IPS-NIHi11 (cell line): ENCODE measurements at regions not wholly inside any gene's neighbourhood (a gene's known extent, or its start where the extent isn't known, plus 50 kb on each side); places are given as distances from the start of the nearest gene placed in this dataset.

Source experiments
- DNase-seq: peaks from one replicate; pipeline ENCODE4 v3.0.0; 2012; ENCODE audit warnings: mixed read lengths, low spot score

DNA sequence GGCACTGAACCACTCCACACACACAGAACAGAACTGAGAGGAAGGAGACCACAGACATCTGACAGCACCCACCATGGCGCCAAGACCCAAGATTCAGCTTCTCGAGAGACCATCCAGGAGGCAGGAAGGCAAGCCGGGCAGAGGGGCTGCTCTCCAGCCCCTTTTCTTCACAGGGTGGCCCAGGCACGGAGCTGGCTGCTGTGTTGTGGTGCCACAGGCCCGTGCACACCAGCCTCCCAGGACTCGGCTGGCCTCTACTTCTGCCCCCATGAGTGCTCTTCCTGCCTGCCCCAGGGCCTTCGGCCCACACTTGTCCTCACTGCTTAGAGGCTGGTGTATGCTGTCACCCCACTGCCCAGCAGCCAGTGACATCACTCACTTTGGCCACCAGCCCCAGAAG lies 547.6 kb upstream of the RAB6C start:
- DNase-seq: no peak

DNA sequence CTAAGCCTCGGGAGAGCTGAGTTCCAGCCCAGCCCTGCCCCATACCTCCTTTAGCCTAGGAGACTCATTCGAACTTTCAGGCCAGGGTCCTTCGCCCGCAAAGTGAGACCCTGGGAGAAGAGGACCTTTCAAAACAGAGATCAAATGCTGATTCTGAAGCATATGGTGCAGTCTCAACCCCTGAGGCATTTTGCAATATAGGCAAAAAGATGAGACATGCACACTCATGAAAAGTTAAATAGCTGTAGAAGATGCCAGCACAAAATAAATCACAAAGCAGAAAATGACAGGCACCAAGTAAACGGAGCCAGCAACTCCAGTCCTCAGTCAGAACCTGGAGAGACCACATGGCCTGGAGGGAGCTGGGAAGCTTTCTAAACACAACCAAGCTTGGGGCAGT lies 542.7 kb upstream of the RAB6C start:
- DNase-seq: no peak

DNA sequence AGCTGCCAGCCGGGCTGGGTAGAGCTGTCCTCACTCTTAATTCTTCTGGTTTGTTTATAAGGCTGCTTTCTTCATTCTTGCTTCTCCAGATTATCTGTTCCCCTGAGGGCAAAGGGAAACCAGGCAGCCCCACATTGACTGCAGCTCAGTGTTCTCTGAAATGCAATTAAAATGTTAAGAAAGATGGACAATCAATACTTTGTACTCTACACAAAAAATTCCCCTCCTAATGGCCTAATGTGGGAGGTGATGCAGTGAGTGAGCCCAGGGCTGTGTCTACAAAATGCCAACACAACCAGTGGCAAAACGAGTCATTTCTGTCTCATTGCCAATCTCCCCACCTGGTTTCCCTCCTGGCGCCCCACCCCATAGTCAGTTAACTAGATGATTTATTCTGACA lies 541.7 kb upstream of the RAB6C start:
- DNase-seq: no peak

- no peak for DNase-seq
These were observed 540.9 kb upstream of the RAB6C start for GRCh38 chr2:129438501-129439057.

DNA sequence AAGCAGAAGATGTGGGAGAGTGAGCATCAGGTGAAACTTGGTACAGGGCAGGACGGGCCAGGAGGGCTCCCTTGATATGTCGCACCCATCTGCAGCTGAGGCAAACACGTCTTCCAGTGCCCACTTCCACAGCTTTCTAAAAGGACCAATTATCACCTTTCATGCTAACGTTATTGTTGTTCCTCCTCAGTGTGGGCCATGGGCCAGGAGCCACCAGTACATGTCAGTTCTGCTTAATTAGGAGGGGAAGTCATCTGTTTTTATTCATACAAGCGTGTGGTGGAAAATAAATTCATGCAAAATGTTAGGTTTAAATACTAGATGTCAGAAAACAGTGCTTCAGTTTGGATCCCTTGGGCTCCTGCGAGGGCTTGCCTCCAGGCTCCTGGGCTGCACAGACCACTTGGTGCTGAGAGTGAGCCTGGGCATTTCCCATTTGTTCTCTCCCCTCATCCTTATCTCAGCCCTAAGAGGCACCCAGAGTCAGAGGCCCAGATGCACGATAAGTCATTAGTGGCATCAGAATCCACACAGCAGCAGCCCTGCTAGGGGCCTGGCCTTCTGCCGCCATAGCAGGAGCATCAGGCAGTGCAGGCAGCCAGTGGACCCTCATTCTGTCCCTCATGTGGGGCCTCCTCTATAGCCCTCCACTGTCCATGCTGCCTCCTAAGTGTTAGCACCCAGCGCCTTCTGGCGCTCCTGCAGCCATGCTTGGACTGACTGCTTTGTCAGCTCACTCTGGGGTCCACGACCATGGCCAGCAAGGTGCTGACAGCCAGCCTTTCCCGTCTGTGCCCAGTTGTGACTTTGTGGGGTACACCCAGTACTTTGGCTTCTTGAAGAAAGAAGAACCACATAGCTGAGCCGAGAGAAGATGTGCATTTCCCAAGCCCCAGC lies 539.8 kb upstream of the RAB6C start:
- no peak for DNase-seq

- DNase-seq: no peak
These were observed 537.9 kb upstream of the RAB6C start for GRCh38 chr2:129441610-129442009.

GRCh38 chr2:129443235-129443864 lies 536.1 kb upstream of the RAB6C start:
- DNase-seq: no peak

- no peak for DNase-seq
These were observed 535.4 kb upstream of the RAB6C start for GRCh38 chr2:129443865-129444739.

DNA sequence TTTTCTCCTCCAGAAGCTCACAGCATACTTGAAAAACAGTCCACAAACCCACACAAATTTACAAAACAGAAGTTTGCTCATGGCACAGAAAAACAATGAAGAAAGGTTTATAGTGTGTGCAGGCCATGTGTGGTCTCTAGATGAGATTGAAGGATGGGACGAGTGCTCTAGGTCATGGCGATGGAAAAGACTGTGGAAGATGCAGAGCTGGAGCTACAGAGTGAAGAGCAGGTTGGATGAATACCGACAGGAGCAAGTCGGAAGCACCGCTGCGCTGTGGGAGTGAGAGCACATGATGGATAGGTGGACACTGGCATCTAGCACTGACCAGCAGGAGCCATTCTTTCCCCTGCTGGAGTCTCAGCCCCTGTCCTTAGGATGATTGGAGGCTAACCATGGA lies 534.7 kb upstream of the RAB6C start:
- no peak for DNase-seq

DNA sequence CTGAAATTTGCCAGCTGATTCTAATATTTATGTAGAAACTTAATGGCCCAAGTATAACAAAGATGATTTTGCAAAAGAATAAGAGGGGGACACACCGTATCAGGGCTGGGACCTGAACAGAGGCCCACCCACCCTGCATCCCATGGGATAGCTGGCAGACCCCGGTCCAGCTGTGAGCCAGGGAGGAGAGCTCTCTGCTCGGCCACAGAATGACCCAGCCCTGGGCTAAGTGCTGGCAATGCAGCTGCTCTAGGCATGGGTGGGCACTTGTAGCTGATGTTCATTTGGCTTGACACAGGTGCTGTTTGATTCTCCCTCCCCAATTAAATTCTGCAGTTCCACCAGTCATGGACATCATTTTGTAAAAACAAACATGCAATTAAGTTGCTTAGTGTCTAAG lies 522.8 kb upstream of the RAB6C start:
- no peak for DNase-seq

DNA sequence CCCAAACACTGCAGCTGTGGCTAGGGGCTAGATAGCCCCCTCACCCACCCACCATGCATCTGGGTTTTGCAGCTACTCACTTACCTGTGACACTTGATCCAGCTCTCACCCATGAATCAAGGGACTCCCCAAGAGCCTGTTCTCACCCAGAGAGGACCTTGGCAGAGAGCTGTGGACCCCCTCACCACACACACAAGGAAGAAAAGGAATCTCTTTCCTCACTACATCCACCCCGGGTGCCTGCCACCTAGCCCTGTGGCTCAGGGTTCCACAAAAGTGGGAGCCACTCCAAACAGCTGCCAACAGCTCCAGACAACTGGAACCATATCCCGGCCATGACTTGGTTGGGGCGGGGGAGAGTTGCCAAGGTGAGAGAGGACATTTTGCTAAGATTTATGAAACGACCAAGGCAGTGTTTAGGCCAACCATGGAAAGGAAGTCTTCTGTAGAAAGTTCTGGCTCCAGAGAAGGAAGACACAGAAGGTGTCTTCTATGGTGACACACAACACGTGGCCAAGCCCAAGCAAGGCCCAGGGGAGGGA lies 522.1 kb upstream of the RAB6C start:
- no peak for DNase-seq

- DNase-seq: no peak
These were observed 521.5 kb upstream of the RAB6C start for GRCh38 chr2:129458006-129458405.

GRCh38 chr2:129458436-129458835 lies 521.0 kb upstream of the RAB6C start:
- no peak for DNase-seq

DNA sequence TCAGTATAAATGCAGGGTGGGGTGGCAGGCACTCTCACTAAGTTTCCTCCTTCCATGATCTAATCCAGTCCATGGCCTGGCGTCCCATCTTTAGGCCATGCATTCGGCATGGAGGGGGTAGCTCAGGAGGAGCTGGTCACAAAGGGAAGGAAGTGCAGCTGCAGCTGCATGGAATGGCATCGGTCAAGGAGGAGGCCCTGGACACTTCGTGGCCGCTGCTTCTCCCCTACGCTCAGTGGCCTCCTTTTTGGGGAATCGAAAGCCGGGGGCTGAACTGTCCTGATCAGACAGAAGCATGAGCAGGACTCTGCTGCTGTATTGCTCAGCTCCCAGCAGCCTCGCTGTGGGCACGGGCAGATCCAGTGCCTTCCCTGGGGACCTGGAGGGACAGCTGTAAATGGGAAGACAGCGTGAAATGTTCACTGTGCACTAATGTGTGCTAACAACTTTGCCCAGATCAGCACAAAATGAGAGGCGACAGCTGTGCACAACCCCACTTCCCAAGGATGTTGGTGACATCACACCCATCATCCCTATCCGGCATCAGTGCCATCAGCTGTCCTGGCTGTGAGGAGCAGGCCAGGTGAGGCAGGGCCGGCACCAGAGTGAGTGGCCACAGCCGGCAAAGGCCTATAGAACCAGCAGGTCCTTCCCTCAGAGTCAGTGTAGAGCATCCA lies 520.1 kb upstream of the RAB6C start:
- DNase-seq: no peak

DNA sequence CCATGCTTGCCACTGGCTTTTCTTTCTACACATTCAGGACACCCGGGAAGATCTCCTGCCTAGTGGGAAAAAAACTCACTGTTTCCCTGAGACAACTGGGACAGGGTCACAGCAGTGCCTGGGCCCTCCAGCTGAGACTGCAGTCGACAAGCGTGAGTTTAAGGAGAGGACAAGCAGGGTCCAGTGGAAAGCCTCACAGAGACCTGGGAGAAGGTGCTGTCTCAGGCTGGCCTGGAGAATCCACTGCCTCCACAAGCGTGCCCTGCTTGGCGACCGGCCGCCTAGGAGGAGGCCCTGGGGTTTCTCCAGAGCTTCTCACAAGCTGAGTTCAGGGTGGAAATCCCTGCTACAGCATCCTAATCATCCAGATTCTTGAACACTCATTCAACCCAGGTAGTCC lies 519.6 kb upstream of the RAB6C start:
- no peak for DNase-seq

GRCh38 chr2:129460299-129461198 lies 518.9 kb upstream of the RAB6C start:
- no peak for DNase-seq

DNA sequence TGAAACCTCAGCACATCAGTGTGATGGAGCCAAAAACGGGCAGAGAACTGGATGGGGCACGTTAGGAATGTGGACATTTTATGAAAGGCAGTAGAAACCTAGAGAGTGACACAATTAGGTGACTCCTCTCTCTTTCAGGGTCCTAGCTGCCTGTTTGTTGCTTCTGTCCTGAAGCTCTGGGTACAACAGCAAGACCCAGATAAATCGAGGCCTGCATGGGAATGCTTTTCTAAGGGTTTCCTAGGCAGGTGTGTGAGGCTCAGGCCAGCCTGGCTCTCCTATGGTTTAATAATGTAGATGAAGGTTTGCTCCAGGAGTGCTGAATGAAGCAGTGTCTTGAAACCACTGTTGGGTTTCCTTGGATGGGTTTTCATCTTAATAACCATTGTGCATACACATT lies 517.1 kb upstream of the RAB6C start:
- DNase-seq: no peak

DNA sequence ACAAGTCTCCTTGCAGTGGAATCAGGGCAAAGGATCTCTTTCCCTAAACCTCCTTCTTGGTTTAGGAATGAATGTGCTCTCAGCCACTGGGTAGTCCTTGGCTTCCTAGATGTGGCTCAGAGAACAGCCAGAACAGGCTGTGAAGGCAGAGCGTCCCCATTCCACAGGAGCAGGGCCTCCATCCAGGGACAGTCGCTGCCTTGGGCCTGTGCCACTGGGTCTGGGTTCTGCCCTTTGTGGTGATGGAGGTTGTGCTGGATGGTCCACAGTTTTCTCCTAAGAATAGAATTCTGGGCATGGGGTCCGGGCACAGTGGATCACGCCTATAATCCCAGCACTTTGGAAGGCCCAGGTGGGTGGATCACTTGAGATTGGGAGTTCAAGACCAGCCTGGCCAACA lies 516.5 kb upstream of the RAB6C start:
- no peak for DNase-seq

DNA sequence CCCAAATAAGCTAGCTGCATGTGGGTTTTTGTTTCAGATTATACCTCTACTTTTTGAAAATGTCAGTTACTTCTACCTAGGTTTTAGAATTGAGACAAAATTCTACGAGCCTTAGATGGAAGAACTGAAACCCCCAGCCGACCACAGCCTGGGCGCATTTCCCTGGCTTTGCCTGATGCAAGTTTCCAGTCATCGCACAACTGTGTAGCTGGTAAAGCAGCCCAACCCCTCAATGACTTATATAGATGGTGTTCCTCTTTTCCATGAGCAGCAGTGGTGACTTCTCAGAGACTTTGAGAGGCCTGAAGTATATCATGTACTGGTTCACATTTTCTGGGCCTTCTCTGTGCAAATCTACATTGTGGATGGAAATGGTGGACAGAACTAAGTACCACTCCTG lies 515.4 kb upstream of the RAB6C start:
- DNase-seq: no peak

- DNase-seq: no peak
These were observed 514.8 kb upstream of the RAB6C start for GRCh38 chr2:129464631-129465030.
